ENCODE measurements at regions not wholly inside any gene's neighbourhood (a gene's known extent, or its start where the extent isn't known, plus 50 kb on each side); places are given as distances from the start of the nearest gene placed in this dataset.

DNA sequence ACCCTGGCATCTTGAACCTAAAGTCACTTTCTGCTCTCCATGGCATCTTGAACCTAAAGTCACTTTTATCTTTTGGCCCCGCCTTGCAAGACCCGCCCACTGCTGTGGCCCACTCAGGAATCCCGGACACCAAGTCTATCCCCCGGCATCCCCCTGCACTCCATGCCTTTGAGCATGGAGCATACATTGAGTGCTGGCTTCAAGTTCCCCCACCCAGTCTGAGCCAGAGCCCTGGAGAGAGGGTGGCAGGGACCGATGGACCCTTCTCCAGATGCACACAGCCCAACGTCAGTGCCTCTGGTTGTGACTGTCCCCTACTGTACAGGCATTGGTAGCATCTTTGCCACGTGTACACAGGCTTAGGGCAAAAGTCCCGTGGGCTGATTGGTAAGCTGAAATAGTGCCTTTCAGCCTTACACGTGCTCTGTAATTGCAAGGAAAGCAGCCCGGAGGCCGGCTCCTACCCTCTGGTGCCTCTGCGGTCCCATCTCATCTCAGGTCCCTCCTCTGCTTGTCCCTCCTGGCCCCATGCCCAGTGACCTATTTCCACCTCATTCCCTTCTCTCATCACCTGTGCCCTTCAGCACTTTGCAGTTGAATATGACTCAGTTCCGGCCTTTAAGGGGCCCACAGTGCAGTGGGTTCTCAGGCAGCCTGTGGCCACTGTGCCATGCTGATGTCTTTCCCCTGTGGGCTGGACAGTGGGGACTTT, 154.0 kb downstream of the INHBB start:
- DNase-seq: no peak
- Mint-ChIP-seq H3K4me3 (no peak overlapping the region), H3K27me3 (peaks cover 3% of the 10 kb centered on the region), H3K27ac (no peak overlapping the region), H3K4me1 (no peaks in the 10 kb centered on the region), H3K9me3 (no peaks in the 10 kb centered on the region), H3K36me3 (ENCODE audit: low read depth) (no peaks in the 10 kb centered on the region)
- no peak for ATAC-seq (ENCODE audit: low read depth)
- CTCF ChIA-PET: no interaction called here
- TF ChIP-seq, protein P1, sequence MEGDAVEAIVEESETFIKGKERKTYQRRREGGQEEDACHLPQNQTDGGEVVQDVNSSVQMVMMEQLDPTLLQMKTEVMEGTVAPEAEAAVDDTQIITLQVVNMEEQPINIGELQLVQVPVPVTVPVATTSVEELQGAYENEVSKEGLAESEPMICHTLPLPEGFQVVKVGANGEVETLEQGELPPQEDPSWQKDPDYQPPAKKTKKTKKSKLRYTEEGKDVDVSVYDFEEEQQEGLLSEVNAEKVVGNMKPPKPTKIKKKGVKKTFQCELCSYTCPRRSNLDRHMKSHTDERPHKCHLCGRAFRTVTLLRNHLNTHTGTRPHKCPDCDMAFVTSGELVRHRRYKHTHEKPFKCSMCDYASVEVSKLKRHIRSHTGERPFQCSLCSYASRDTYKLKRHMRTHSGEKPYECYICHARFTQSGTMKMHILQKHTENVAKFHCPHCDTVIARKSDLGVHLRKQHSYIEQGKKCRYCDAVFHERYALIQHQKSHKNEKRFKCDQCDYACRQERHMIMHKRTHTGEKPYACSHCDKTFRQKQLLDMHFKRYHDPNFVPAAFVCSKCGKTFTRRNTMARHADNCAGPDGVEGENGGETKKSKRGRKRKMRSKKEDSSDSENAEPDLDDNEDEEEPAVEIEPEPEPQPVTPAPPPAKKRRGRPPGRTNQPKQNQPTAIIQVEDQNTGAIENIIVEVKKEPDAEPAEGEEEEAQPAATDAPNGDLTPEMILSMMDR (IDR thresholded peaks at IDR 0.05): no peak
- POLR2A ChIA-PET: no interaction called here
- intact Hi-C loops (cut with micrococcal nuclease): no loop called here

DNA sequence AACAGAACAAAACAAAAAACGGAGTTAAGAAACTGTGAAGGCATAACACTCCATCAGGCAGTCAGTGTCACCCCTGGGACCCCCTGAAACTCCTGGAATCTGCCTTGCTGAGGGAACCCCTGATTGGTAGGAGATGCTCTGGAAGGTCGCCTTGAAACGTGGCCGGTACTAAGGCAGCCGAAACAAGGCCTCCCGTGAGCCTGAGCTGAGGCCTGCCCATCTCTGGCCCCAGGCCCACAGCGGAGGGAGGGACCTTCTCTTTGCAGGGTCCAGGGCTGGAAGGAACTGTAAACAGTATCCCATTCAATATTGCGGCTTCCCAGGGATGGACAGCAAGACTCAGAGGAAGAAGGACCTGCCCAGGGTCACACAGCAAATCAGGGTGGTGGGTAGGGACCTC, 155.7 kb downstream of the INHBB start:
- no peak for ATAC-seq (ENCODE audit: low read depth)
- Mint-ChIP-seq H3K4me3 (no peak overlapping the region), H3K9me3 (no peaks in the 10 kb centered on the region), H3K4me1 (no peaks in the 10 kb centered on the region), H3K36me3 (ENCODE audit: low read depth) (no peaks in the 10 kb centered on the region), H3K27ac (no peak overlapping the region), H3K27me3 (peaks cover 3% of the 10 kb centered on the region)
- intact Hi-C loops (cut with micrococcal nuclease): no loop called here
- TF ChIP-seq, protein P1 (IDR thresholded peaks at IDR 0.05): no peak
- DNase-seq: no peak
- POLR2A ChIA-PET: no interaction called here
- CTCF ChIA-PET: no interaction called here

DNA sequence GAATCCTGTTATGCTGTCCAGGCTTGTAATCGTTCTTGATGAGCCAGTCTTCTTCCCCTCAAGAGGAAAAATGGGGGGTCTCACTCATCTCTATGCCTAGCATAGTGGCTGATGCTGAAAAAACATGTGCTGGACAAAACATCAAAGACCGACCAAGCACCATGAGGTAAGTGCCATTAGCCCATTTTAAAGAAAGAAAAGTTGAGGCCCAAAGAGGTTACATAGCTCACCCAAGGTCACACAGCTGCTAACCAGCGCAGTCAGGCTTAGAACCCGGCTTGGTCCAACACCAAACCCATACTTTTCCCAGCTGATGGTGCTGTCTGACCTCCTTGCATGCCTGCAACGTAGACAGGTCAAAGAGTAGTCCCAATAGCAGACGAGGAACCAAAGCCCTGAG, 156.4 kb downstream of the INHBB start:
- DNase-seq (no peak), ATAC-seq (ENCODE audit: low read depth) (no peak)
- H3K27ac Mint-ChIP-seq: no peak overlapping the region
- H3K9me3 Mint-ChIP-seq: no peaks in the 10 kb centered on the region
- intact Hi-C loops (cut with micrococcal nuclease): no loop called here
- H3K4me1 Mint-ChIP-seq: no peaks in the 10 kb centered on the region
- H3K27me3 Mint-ChIP-seq: peaks cover 3% of the 10 kb centered on the region
- ChIA-PET CTCF (no interaction called here), POLR2A (no interaction called here)
- H3K4me3 Mint-ChIP-seq: no peak overlapping the region
- TF ChIP-seq, protein P1 (IDR thresholded peaks at IDR 0.05): no peak
- no peaks in the 10 kb centered on the region for H3K36me3 Mint-ChIP-seq (ENCODE audit: low read depth)

DNA sequence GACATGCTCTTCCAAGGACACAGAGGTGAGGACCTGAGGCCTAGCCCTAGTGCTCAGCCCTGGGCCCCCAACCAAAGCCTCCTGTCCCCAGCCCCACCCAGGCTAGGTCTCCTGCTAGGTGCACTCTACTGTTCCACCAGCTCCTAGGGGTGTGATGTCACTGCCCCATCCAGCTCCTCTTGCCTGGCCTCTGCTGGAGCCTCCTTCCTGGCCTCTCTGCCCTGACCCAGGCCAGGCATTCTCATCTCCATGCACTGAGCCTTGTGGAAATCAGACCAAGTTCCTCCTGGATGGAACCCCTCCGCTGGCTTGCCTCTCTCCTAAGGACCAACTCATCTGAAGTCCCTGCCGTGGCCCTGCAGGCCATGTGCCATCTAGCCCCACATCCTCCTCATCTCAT, 156.8 kb downstream of the INHBB start:
- H3K9me3 Mint-ChIP-seq: no peaks in the 10 kb centered on the region
- H3K4me3 Mint-ChIP-seq: no peak overlapping the region
- intact Hi-C loops (cut with micrococcal nuclease): no loop called here
- CTCF ChIA-PET: no interaction called here
- POLR2A ChIA-PET: no interaction called here
- H3K27ac Mint-ChIP-seq: no peak overlapping the region
- H3K36me3 Mint-ChIP-seq (ENCODE audit: low read depth): no peaks in the 10 kb centered on the region
- no peaks in the 10 kb centered on the region for H3K4me1 Mint-ChIP-seq
- ATAC-seq (ENCODE audit: low read depth) (no peak), DNase-seq (no peak)
- H3K27me3 Mint-ChIP-seq: peaks cover 3% of the 10 kb centered on the region
- TF ChIP-seq, protein P1 (IDR thresholded peaks at IDR 0.05): no peak

DNA sequence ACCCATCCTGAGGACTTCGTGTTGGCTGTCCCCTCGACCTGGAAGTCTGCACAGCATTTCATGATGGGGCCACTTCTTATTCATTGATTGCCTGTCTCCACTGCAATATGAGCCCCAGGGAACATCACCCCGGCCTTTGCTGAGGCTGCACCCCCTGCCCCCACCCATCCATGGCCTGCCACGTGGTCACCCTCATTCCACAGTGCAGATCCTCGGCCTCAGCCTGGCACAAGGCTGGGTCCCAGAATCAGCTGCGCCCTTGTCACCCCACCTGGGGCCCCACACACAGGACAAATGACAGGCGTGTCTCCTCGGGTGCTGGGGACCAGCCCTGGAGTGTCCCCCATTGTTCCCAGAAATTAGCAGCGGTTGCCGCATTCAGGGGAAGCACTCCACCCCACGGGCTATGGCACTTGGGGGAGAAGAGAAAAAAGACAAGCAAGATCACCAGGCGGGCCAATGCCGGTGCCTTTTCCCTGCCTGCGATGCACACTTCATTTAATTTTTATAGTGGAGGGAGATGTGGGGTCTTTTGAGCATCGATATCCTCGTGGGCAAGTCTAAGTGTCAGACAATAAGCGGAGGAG, 157.4 kb downstream of the INHBB start:
- DNase-seq (no peak), ATAC-seq (ENCODE audit: low read depth) (no peak)
- H3K27me3 Mint-ChIP-seq: peaks cover 3% of the 10 kb centered on the region
- H3K4me1 Mint-ChIP-seq: no peaks in the 10 kb centered on the region
- no peaks in the 10 kb centered on the region for H3K9me3 Mint-ChIP-seq
- H3K36me3 Mint-ChIP-seq (ENCODE audit: low read depth): no peaks in the 10 kb centered on the region
- H3K27ac Mint-ChIP-seq: no peak overlapping the region
- H3K4me3 Mint-ChIP-seq: no peak overlapping the region
- intact Hi-C loops (cut with micrococcal nuclease): no loop called here
- POLR2A ChIA-PET: no interaction called here
- TF ChIP-seq, protein P1 (IDR thresholded peaks at IDR 0.05): no peak
- CTCF ChIA-PET: no interaction called here

All from activated B cell treated with CpG ODN at 0.5 μM for 24 hours (primary cell).